K562 (cell line): ENCODE measurements at regions not wholly inside any gene's neighbourhood (a gene's known extent, or its start where the extent isn't known, plus 50 kb on each side); places are given as distances from the start of the nearest gene placed in this dataset.

ENCODE experiments used
- C11orf30 ChIP-seq: fragments of 450-650 bp; IDR thresholded peaks from 2 replicates; pipeline ENCODE4 v1.6.1; 2016; ENCODE audit warnings: low read depth, mild to moderate bottlenecking
- CC2D1A ChIP-seq: fragments of 450-650 bp; IDR thresholded peaks from 2 replicates; pipeline ENCODE4 v1.6.1; 2017; ENCODE audit warnings: mild to moderate bottlenecking
- ETV1 ChIP-seq: fragments of 450-650 bp; conservative IDR thresholded peaks from 2 replicates; pipeline ENCODE4 v1.6.1; 2016; ENCODE audit warnings: missing genetic modification characterization, control low read depth, low read depth, missing compliant biosample characterization
- MAFF ChIP-seq: IDR thresholded peaks from 2 replicates; pipeline ENCODE4 v1.6.1; 2012; ENCODE audit warnings: low read length, improper control_type of control experiment
- MAFG ChIP-seq: fragments of 450-650 bp; conservative IDR thresholded peaks from 2 replicates; pipeline ENCODE4 v1.6.1; 2016; ENCODE audit warnings: missing genetic modification characterization, missing compliant biosample characterization
- MAFK ChIP-seq: IDR thresholded peaks from 2 replicates; pipeline ENCODE4 v1.6.1; 2011; ENCODE audit warnings: low read length, improper control_type of control experiment
- MAZ ChIP-seq, 2 experiments: fragments of 450-650 bp in 1 of 2; sonication (generic) in 1 of 2; formaldehyde crosslinking; IDR thresholded peaks in 1 of 2; conservative IDR thresholded peaks in 1 of 2; 2 replicates each; pipeline versions ENCODE4 v1.4.0 to v1.5.0; 2020; ENCODE audit warnings: mild to moderate bottlenecking in 1 of 2, missing genetic modification reagents in 1 of 2
- PHF21A ChIP-seq: fragments of 450-650 bp; IDR thresholded peaks from 2 replicates; pipeline ENCODE4 v1.6.1; 2017; ENCODE audit warnings: low read depth, borderline replicate concordance
- PHF8 ChIP-seq: fragments of 200-600 bp; sonication (generic); IDR thresholded peaks from 2 replicates; pipeline ENCODE4 v1.6.1; 2012; ENCODE audit warnings: mixed run types, mild to moderate bottlenecking, inconsistent platforms, low read length, moderate library complexity, borderline replicate concordance
- PHTF2 ChIP-seq: fragments of 250-450 bp; sonication (Bioruptor Pico); IDR thresholded peaks from 2 replicates; pipeline ENCODE4 v1.5.0; 2021; ENCODE audit warnings: mild to moderate bottlenecking
- RBM25 ChIP-seq: fragments of 200-400 bp; formaldehyde crosslinking; IDR thresholded peaks from 2 replicates; pipeline ENCODE4 v1.6.1; 2018; ENCODE audit warnings: low read length, low read depth, moderate library complexity; ENCODE audit not compliant: severe bottlenecking
- SRSF3 ChIP-seq: fragments of 200-400 bp; formaldehyde crosslinking; IDR thresholded peaks from 2 replicates; pipeline ENCODE4 v1.6.1; 2016; ENCODE audit warnings: mild to moderate bottlenecking, low read length, moderate library complexity; ENCODE audit not compliant: insufficient read depth
- TCF7 ChIP-seq: sonication (generic); IDR thresholded peaks from 2 replicates; pipeline ENCODE4 v1.6.1; 2016; ENCODE audit warnings: antibody characterized with exemption, borderline replicate concordance
- ZEB2 ChIP-seq: fragments of 450-650 bp; IDR thresholded peaks from 2 replicates; pipeline ENCODE4 v1.6.1; 2016
- ZNF316 ChIP-seq: fragments of 450-650 bp; IDR thresholded peaks from 2 replicates; pipeline ENCODE4 v1.6.1; 2016
- ZNF347 ChIP-seq: fragments of 450-650 bp; formaldehyde crosslinking; IDR thresholded peaks from 2 replicates; pipeline ENCODE4 v1.4.0; 2020; ENCODE audit warnings: low read depth, mild to moderate bottlenecking, moderate library complexity
- ZNF408 ChIP-seq: fragments of 250-450 bp; sonication (Bioruptor Pico); IDR thresholded peaks from 2 replicates; pipeline ENCODE4 v1.4.0; 2020; ENCODE audit warnings: low read depth, mild to moderate bottlenecking, moderate library complexity
- ZNF76 ChIP-seq: fragments of 250-450 bp; sonication (Bioruptor Pico); IDR thresholded peaks from 2 replicates; pipeline ENCODE4 v1.4.0; 2020; ENCODE audit warnings: mild to moderate bottlenecking, moderate library complexity, borderline replicate concordance

DNA sequence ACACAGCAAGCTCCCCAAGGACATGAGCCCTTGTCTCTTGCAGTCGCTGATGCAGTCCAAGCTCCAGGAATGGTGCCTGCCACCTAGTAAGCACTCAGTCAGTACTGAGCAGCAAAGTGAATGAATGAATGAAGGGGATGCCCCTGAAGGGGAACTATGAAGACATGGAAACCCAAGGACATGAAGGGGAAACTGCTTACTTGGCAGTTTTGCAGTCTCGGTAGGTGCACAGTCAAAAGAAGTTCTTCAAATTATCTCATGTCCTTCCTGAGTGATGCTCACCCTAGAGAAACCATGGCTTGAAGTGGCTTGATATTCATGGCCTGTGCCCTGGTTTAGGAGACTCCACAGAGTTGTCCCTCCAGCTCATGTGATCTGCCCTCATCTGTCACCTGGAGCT, 102.1 kb upstream of the DLX2 start (continued):
- TF ChIP-seq MAFF = peak; percentile 93
- no peak for TF ChIP-seq ZNF408
- no peak for TF ChIP-seq ETV1 (tag)
- no peak for TF ChIP-seq ZNF76
- TF ChIP-seq ZNF316 = peak; percentile 94
- no peak for TF ChIP-seq ZNF347
- TF ChIP-seq PHTF2 (CRISPR knock-in tag) = no peak
- no peak for TF ChIP-seq PHF21A
- peak; percentile 88 for TF ChIP-seq C11orf30
- no peak for TF ChIP-seq SRSF3
- no peak for TF ChIP-seq TCF7
- TF ChIP-seq MAFG (tag) = peak; percentile 91
- no peak for TF ChIP-seq PHF8
- TF ChIP-seq RBM25 = no peak
- TF ChIP-seq MAFK = peak; percentile 94
- TF ChIP-seq CC2D1A = no peak
- no peak for TF ChIP-seq MAZ (CRISPR knock-in tag; conservative IDR thresholded peaks at IDR 0.05 in 1 of 2, IDR thresholded peaks at IDR 0.05 in 1 of 2)
- no peak for TF ChIP-seq ZEB2
